Ovary (tissue), 3 donors: ENCODE measurements at regions not wholly inside any gene's neighbourhood (a gene's known extent, or its start where the extent isn't known, plus 50 kb on each side); places are given as distances from the start of the nearest gene placed in this dataset.

Experiments used
- CTCF ChIP-seq, 3 donors: fragments of 450-650 bp in 2 of 3; fragments of 200-600 bp in 1 of 3; IDR thresholded peaks; one replicate each; pipeline versions ENCODE4 v1.5.1 to v1.8.0; 2016 to 2022; ENCODE audit warnings: antibody characterized with exemption in 3 of 3, mild to moderate bottlenecking in 1 of 3
- EP300 ChIP-seq: sonication (generic); formaldehyde crosslinking; IDR thresholded peaks from one replicate; pipeline ENCODE4 v1.6.1; 2017; ENCODE audit warnings: antibody characterized with exemption
- POLR2A ChIP-seq: fragments of 450-650 bp; IDR thresholded peaks from one replicate; pipeline ENCODE4 v1.6.1; 2017; ENCODE audit warnings: antibody characterized with exemption, mild to moderate bottlenecking, moderate library complexity
- donor health status: DM: no; HTN: no; CAD: no.

GRCh38 chr5:120874081-120874862 lies 410.2 kb downstream of the PRR16 start:
- no peak for TF ChIP-seq POLR2A
- no peak for TF ChIP-seq CTCF (IDR thresholded peaks at IDR 0.05)
- no peak for TF ChIP-seq EP300
